Vagina (tissue), 2 donors: ENCODE measurements at regions not wholly inside any gene's neighbourhood (a gene's known extent, or its start where the extent isn't known, plus 50 kb on each side); places are given as distances from the start of the nearest gene placed in this dataset.

Experiments used
- CTCF ChIP-seq, 3 experiments: fragments of 450-650 bp in 2 of 3; fragments of 200-600 bp in 1 of 3; sonication (generic) in 1 of 3; IDR thresholded peaks; one replicate each; pipeline ENCODE4 v1.5.1; 2017 to 2019; ENCODE audit warnings: antibody characterized with exemption in 3 of 3, mild to moderate bottlenecking in 2 of 3, moderate library complexity in 2 of 3
- POLR2A ChIP-seq, 2 donors: fragments of 450-650 bp; IDR thresholded peaks; one replicate each; pipeline ENCODE4 v1.6.1; 2017; ENCODE audit warnings: antibody characterized with exemption in 2 of 2, mild to moderate bottlenecking in 2 of 2, moderate library complexity in 2 of 2

- no peak for TF ChIP-seq CTCF (IDR thresholded peaks at IDR 0.05)
- TF ChIP-seq POLR2A (IDR thresholded peaks at IDR 0.05): no peak
These were observed 670.6 kb downstream of the SLC16A7 start for GRCh38 chr12:60266381-60266852.
